ENCODE measurements at regions not wholly inside any gene's neighbourhood (a gene's known extent, or its start where the extent isn't known, plus 50 kb on each side); places are given as distances from the start of the nearest gene placed in this dataset.

DNA sequence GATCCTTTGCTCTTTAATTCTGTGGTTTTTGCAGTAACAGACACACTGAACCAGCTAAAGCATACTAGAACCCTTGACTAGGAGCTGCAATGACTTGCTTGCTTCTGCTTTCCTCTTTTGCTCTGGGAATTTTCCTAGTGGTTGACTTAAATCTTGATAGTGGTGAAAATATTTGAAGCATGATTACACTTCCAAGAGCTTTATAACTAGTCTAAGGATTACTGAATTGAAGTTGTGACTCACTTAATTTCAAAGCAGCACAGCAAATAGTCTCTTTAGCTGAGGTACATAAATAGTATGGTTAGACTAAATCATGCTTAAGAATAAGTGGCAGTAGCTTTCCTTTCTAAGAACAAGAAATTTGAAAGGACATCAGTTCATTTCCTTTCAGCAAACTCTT, 513.5 kb upstream of the GBE1 start:
- H3K4me3 ChIP-seq (ENCODE audit: low read length), result no peak overlapping the region
- no peak for DNase-seq (ENCODE audit: low read depth)
- no peak for TF ChIP-seq CTCF (IDR thresholded peaks at IDR 0.05; ENCODE audit: insufficient read depth, low read depth, low read length, missing control alignments)

GRCh38 chr3:82265747-82266146, 504.3 kb upstream of the GBE1 start:
- no peak for TF ChIP-seq CTCF (IDR thresholded peaks at IDR 0.05; ENCODE audit: insufficient read depth, low read depth, low read length, missing control alignments)

DNA sequence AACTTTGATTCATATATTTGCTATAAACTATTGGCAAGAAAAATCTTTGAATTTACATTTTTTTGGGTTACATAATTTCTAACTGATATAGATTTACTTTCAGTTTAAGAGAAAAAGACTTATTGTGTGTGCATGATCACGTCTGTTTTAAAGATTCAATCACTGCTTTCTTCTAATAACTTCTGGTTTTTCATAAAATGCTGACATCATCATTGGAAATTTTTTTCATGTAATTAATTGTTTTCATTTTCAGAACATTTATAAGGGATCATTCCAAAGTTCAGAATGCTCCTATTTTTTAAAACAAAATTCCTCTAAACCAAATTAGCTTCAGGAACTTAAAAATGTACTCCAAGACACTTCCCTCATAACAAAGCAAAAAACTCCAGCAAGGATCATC, 500.7 kb upstream of the GBE1 start:
- no peak for TF ChIP-seq CTCF (IDR thresholded peaks at IDR 0.05; ENCODE audit: insufficient read depth, low read depth, low read length, missing control alignments)
- no peak overlapping the region for H3K4me3 ChIP-seq (ENCODE audit: low read length)
- DNase-seq (ENCODE audit: low read depth), result no peak

More at GRCh38 chr3:82265747-82266146, 504.3 kb upstream of the GBE1 start:
- H3K4me3 ChIP-seq (ENCODE audit: low read length), result no peak overlapping the region
- no peak for DNase-seq (ENCODE audit: low read depth)

GRCh38 chr3:82261637-82262036, 500.2 kb upstream of the GBE1 start:
- H3K4me3 ChIP-seq (ENCODE audit: low read length), result no peak overlapping the region
- DNase-seq (ENCODE audit: low read depth), result no peak
- no peak for TF ChIP-seq CTCF (IDR thresholded peaks at IDR 0.05; ENCODE audit: insufficient read depth, low read depth, low read length, missing control alignments)

- no peak for TF ChIP-seq CTCF (IDR thresholded peaks at IDR 0.05; ENCODE audit: insufficient read depth, low read depth, low read length, missing control alignments)
- no peak overlapping the region for H3K4me3 ChIP-seq (ENCODE audit: low read length)
- no peak for DNase-seq (ENCODE audit: low read depth)
Measured at GRCh38 chr3:82261013-82261412, 499.6 kb upstream of the GBE1 start.

DNA sequence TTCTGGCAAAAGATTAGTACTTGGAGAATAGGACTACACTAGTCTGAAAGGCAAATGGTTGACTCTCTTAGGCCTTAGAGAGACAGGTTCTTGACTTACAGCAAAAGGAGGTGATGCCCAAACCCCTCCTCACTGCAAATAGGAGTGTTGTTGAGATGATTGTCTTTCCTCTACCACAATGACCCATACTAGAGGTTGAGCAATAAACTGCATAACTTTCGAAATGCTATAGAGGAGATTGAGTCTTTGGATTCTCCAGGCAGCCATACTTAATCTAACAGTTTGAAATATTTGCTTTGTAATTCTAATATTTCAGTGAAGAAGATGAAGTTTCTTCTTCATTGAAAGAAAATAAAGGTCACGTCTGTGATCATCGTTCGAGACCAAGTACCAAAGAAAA, 498.5 kb upstream of the GBE1 start:
- TF ChIP-seq CTCF (IDR thresholded peaks at IDR 0.05; ENCODE audit: insufficient read depth, low read depth, low read length, missing control alignments), result no peak
- no peak overlapping the region for H3K4me3 ChIP-seq (ENCODE audit: low read length)
- peak; percentile 29 for DNase-seq (ENCODE audit: low read depth)

- no peak for TF ChIP-seq CTCF (IDR thresholded peaks at IDR 0.05; ENCODE audit: insufficient read depth, low read depth, low read length, missing control alignments)
- no peak for DNase-seq (ENCODE audit: low read depth)
- no peak overlapping the region for H3K4me3 ChIP-seq (ENCODE audit: low read length)
Measured at GRCh38 chr3:82240322-82240721, 478.9 kb upstream of the GBE1 start.

Measured in epithelial cell of esophagus (primary cell).